ENCODE measurements at regions not wholly inside any gene's neighbourhood (a gene's known extent, or its start where the extent isn't known, plus 50 kb on each side); places are given as distances from the start of the nearest gene placed in this dataset.

GRCh38 chr1:213874789-213875188 is 113.0 kb upstream of the PROX1 start:
- no peak for TF ChIP-seq ZFX (IDR thresholded peaks at IDR 0.05)
- TF ChIP-seq, protein P1, sequence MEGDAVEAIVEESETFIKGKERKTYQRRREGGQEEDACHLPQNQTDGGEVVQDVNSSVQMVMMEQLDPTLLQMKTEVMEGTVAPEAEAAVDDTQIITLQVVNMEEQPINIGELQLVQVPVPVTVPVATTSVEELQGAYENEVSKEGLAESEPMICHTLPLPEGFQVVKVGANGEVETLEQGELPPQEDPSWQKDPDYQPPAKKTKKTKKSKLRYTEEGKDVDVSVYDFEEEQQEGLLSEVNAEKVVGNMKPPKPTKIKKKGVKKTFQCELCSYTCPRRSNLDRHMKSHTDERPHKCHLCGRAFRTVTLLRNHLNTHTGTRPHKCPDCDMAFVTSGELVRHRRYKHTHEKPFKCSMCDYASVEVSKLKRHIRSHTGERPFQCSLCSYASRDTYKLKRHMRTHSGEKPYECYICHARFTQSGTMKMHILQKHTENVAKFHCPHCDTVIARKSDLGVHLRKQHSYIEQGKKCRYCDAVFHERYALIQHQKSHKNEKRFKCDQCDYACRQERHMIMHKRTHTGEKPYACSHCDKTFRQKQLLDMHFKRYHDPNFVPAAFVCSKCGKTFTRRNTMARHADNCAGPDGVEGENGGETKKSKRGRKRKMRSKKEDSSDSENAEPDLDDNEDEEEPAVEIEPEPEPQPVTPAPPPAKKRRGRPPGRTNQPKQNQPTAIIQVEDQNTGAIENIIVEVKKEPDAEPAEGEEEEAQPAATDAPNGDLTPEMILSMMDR (conservative IDR thresholded peaks at IDR 0.05): no peak
- H3K27ac ChIP-seq: no peak overlapping the region; the same call in 1 of the 2 replicates

- H3K27ac ChIP-seq: no peak overlapping the region
- TF ChIP-seq, protein P1 (conservative IDR thresholded peaks at IDR 0.05): no peak
- no peak for TF ChIP-seq ZFX (IDR thresholded peaks at IDR 0.05)
Measured at GRCh38 chr1:213876531-213876930, 111.2 kb upstream of the PROX1 start.

- TF ChIP-seq, protein P1 (conservative IDR thresholded peaks at IDR 0.05): no peak
- TF ChIP-seq ZFX (IDR thresholded peaks at IDR 0.05): no peak
- no peak overlapping the region for H3K27ac ChIP-seq
Measured at GRCh38 chr1:213883618-213884017, 104.2 kb upstream of the PROX1 start.

- H3K27ac ChIP-seq: no peak overlapping the region
- TF ChIP-seq, protein P1 (conservative IDR thresholded peaks at IDR 0.05): no peak
- no peak for TF ChIP-seq ZFX (IDR thresholded peaks at IDR 0.05)
Measured at GRCh38 chr1:213884402-213884801, 103.4 kb upstream of the PROX1 start.

DNA sequence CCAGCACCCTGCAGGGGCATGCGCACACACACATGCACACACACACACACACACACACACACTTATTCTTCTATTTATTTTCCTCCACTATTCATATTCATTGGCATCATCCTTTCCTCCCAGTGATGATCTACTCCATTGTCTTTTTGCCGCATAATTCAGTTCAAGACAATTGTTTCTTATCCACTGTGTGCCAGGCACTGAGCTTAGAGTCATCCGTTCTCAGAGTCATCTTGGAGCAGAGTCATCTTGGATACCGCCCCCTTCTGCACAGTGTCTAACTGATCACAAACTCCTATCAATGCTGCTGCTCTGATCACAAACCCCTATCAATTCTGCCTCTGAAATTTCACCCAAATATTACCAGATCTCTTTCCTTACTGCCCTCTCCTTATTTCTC is 102.8 kb upstream of the PROX1 start:
- H3K27ac ChIP-seq: no peak overlapping the region
- no peak for TF ChIP-seq ZFX (IDR thresholded peaks at IDR 0.05)
- TF ChIP-seq, protein P1 (conservative IDR thresholded peaks at IDR 0.05): no peak

- no peak overlapping the region for H3K27ac ChIP-seq
- TF ChIP-seq, protein P1 (conservative IDR thresholded peaks at IDR 0.05): no peak
- TF ChIP-seq ZFX (IDR thresholded peaks at IDR 0.05): no peak
Measured at GRCh38 chr1:213887842-213888241, 99.9 kb upstream of the PROX1 start.

GRCh38 chr1:213891989-213892902 is 95.5 kb upstream of the PROX1 start:
- TF ChIP-seq, protein P1 (conservative IDR thresholded peaks at IDR 0.05): no peak
- TF ChIP-seq ZFX (IDR thresholded peaks at IDR 0.05): no peak
- no peak overlapping the region for H3K27ac ChIP-seq
